WTC11 (cell line): ENCODE measurements at regions not wholly inside any gene's neighbourhood (a gene's known extent, or its start where the extent isn't known, plus 50 kb on each side); places are given as distances from the start of the nearest gene placed in this dataset.

Experiments
- ATAC-seq: fragments of 200-7000 bp; cut with Tn5 transposase; 2 replicates; pipeline ENCODE4 v1.10.0; 2021; ENCODE audit warnings: mild to moderate bottlenecking, moderate library complexity
- CTCF ChIA-PET: fragments of 300-600 bp; sonication (Branson Sonifier 250); formaldehyde crosslinking; loops from one replicate; lab custom pipeline; 2021; ENCODE audit warnings: antibody characterized with exemption; lab: Charles Lee
- POLR2A ChIA-PET: fragments of 350-600 bp; sonication (Branson Sonifier 250); formaldehyde crosslinking; loops from one replicate; lab custom pipeline; 2021; ENCODE audit warnings: antibody characterized with exemption; lab: Charles Lee
- DNase-seq: peaks from one replicate; pipeline ENCODE4 v3.0.0; 2021; ENCODE audit warnings: low spot score
- H3K27ac Mint-ChIP-seq: 2 replicates; pipeline ENCODE4 v1.8.0; 2021; ENCODE audit warnings: mixed read lengths
- H3K27me3 Mint-ChIP-seq: 2 replicates; pipeline ENCODE4 v1.8.0; 2021; ENCODE audit warnings: low read depth, mild to moderate bottlenecking, moderate library complexity, mixed read lengths
- H3K36me3 Mint-ChIP-seq: 2 replicates; pipeline ENCODE4 v1.8.0; 2021; ENCODE audit warnings: mixed read lengths
- H3K4me1 Mint-ChIP-seq: 2 replicates; pipeline ENCODE4 v1.8.0; 2022; ENCODE audit warnings: mixed read lengths
- H3K4me3 Mint-ChIP-seq: 2 replicates; pipeline ENCODE4 v1.8.0; 2021; ENCODE audit warnings: mild to moderate bottlenecking, moderate library complexity, mixed read lengths
- H3K9me3 Mint-ChIP-seq: 2 replicates; pipeline ENCODE4 v1.8.0; 2021; ENCODE audit warnings: mixed read lengths
- E2F4 ChIP-seq: sonication (generic); formaldehyde crosslinking; IDR thresholded peaks from 2 replicates; pipeline ENCODE4 v1.8.1; 2022; ENCODE audit warnings: low read depth, mild to moderate bottlenecking, moderate library complexity, missing genetic modification reagents, borderline replicate concordance
- E2F5 ChIP-seq: sonication (generic); formaldehyde crosslinking; IDR thresholded peaks from 2 replicates; pipeline ENCODE4 v1.8.1; 2022; ENCODE audit warnings: mild to moderate bottlenecking, moderate library complexity, missing genetic modification reagents
- EMX1 ChIP-seq: fragments of 250-450 bp; sonication (Bioruptor Pico); IDR thresholded peaks from 2 replicates; pipeline ENCODE4 v1.8.0; 2021; ENCODE audit warnings: mild to moderate bottlenecking
- FOXP4 ChIP-seq: sonication (generic); formaldehyde crosslinking; IDR thresholded peaks from 2 replicates; pipeline ENCODE4 v1.8.0; 2022; ENCODE audit warnings: mild to moderate bottlenecking, missing genetic modification reagents
- GABPB1 ChIP-seq: sonication (generic); formaldehyde crosslinking; IDR thresholded peaks from 2 replicates; pipeline ENCODE4 v1.8.1; 2023; ENCODE audit warnings: mild to moderate bottlenecking, missing genetic modification reagents
- GTF2I ChIP-seq: fragments of 250-450 bp; sonication (Bioruptor Pico); conservative IDR thresholded peaks from 2 replicates; pipeline ENCODE4 v1.4.0; 2021; ENCODE audit warnings: mild to moderate bottlenecking
- HMGA2 ChIP-seq: fragments of 250-450 bp; sonication (Bioruptor Pico); IDR thresholded peaks from 2 replicates; pipeline ENCODE4 v1.4.0; 2021; ENCODE audit warnings: mild to moderate bottlenecking, moderate library complexity
- JAZF1 ChIP-seq: fragments of 250-450 bp; sonication (Bioruptor Pico); IDR thresholded peaks from 2 replicates; pipeline ENCODE4 v1.9.0; 2021; ENCODE audit warnings: moderate library complexity, mild to moderate bottlenecking, inconsistent platforms
- MXD4 ChIP-seq: fragments of 250-450 bp; sonication (Bioruptor Pico); IDR thresholded peaks from 2 replicates; pipeline ENCODE4 v1.8.0; 2021; ENCODE audit warnings: mild to moderate bottlenecking, moderate library complexity, borderline replicate concordance
- MYBL2 ChIP-seq: sonication (generic); formaldehyde crosslinking; IDR thresholded peaks from 2 replicates; pipeline ENCODE4 v1.8.1; 2023; ENCODE audit warnings: mild to moderate bottlenecking, moderate library complexity, missing genetic modification reagents
- NFATC4 ChIP-seq: fragments of 250-450 bp; sonication (Bioruptor Pico); IDR thresholded peaks from 2 replicates; pipeline ENCODE4 v1.9.0; 2021; ENCODE audit warnings: mild to moderate bottlenecking
- NFE2L1 ChIP-seq: sonication (generic); formaldehyde crosslinking; IDR thresholded peaks from 2 replicates; pipeline ENCODE4 v1.8.1; 2023; ENCODE audit warnings: missing genetic modification reagents
- NR1H2 ChIP-seq: sonication (generic); formaldehyde crosslinking; IDR thresholded peaks from 2 replicates; pipeline ENCODE4 v1.9.0; 2021; ENCODE audit warnings: mild to moderate bottlenecking, moderate library complexity, missing genetic modification reagents
- NR2C2 ChIP-seq: sonication (generic); formaldehyde crosslinking; IDR thresholded peaks from 2 replicates; pipeline ENCODE4 v1.8.0; 2022; ENCODE audit warnings: mild to moderate bottlenecking, missing genetic modification reagents
- TEAD1 ChIP-seq: sonication (generic); formaldehyde crosslinking; IDR thresholded peaks from 2 replicates; pipeline ENCODE4 v1.8.0; 2022; ENCODE audit warnings: mild to moderate bottlenecking, missing genetic modification reagents
- USF2 ChIP-seq: sonication (generic); formaldehyde crosslinking; IDR thresholded peaks from 2 replicates; pipeline ENCODE4 v1.8.1; 2023; ENCODE audit warnings: mild to moderate bottlenecking, missing genetic modification reagents, moderate library complexity
- ZBTB43 ChIP-seq: sonication (generic); formaldehyde crosslinking; IDR thresholded peaks from 2 replicates; pipeline ENCODE4 v1.8.1; 2023; ENCODE audit warnings: mild to moderate bottlenecking, missing genetic modification reagents
- ZNF121 ChIP-seq: sonication (generic); formaldehyde crosslinking; IDR thresholded peaks from 2 replicates; pipeline ENCODE4 v1.8.0; 2023; ENCODE audit warnings: missing genetic modification reagents
- ZNF396 ChIP-seq: fragments of 250-450 bp; sonication (Bioruptor Pico); IDR thresholded peaks from 2 replicates; pipeline ENCODE4 v1.8.0; 2021; ENCODE audit warnings: mild to moderate bottlenecking, moderate library complexity, borderline replicate concordance

GRCh38 chr3:29080967-29081366 is 199.9 kb upstream of the RBMS3 start:
- ATAC-seq (no peak), DNase-seq (no peak)
- H3K27ac Mint-ChIP-seq, result no peak overlapping the region
- H3K9me3 Mint-ChIP-seq, result peaks cover 13% of the 10 kb centered on the region
- H3K36me3 Mint-ChIP-seq, result no peaks in the 10 kb centered on the region
- TF ChIP-seq EMX1 (CRISPR knock-in tag) (no peak), NFATC4 (CRISPR knock-in tag) (no peak), NR1H2 (CRISPR knock-in tag) (no peak), MYBL2 (no peak), NR2C2 (no peak), FOXP4 (CRISPR knock-in tag) (no peak), USF2 (no peak), JAZF1 (no peak), ZNF121 (CRISPR knock-in tag) (no peak), GABPB1 (CRISPR knock-in tag) (no peak), E2F5 (CRISPR knock-in tag) (no peak), HMGA2 (CRISPR knock-in tag) (no peak), NFE2L1 (CRISPR knock-in tag) (no peak), GTF2I (CRISPR knock-in tag) (no peak)
- H3K27me3 Mint-ChIP-seq, result no peaks in the 10 kb centered on the region
- ChIA-PET POLR2A (interaction anchor here (0.6 kb wide), 1 partner anchor 30 kb away, joined by 3 read pairs; no protein-coding TSS in a partner anchor), CTCF (no interaction called here)
- H3K4me3 Mint-ChIP-seq, result no peak overlapping the region
- H3K4me1 Mint-ChIP-seq, result no peaks in the 10 kb centered on the region

- no peak for DNase-seq
- H3K4me1 Mint-ChIP-seq, result no peaks in the 10 kb centered on the region
- H3K4me3 Mint-ChIP-seq, result no peak overlapping the region
- no peak for ATAC-seq
- ChIA-PET POLR2A (no interaction called here), CTCF (no interaction called here)
- H3K36me3 Mint-ChIP-seq, result no peaks in the 10 kb centered on the region
- H3K27ac Mint-ChIP-seq, result no peak overlapping the region
- H3K27me3 Mint-ChIP-seq, result no peaks in the 10 kb centered on the region
- TF ChIP-seq ZBTB43 (CRISPR knock-in tag) (no peak), JAZF1 (no peak), MXD4 (CRISPR knock-in tag) (no peak), ZNF396 (no peak), FOXP4 (CRISPR knock-in tag) (no peak), E2F4 (no peak), TEAD1 (no peak)
- TF ChIP-seq, all 79 proteins: peak for 0
- peaks cover 21% of the 10 kb centered on the region for H3K9me3 Mint-ChIP-seq
Measured at GRCh38 chr3:29083081-29083480, 197.8 kb upstream of the RBMS3 start.
